ENCODE measurements at regions not wholly inside any gene's neighbourhood (a gene's known extent, or its start where the extent isn't known, plus 50 kb on each side); places are given as distances from the start of the nearest gene placed in this dataset.

DNA sequence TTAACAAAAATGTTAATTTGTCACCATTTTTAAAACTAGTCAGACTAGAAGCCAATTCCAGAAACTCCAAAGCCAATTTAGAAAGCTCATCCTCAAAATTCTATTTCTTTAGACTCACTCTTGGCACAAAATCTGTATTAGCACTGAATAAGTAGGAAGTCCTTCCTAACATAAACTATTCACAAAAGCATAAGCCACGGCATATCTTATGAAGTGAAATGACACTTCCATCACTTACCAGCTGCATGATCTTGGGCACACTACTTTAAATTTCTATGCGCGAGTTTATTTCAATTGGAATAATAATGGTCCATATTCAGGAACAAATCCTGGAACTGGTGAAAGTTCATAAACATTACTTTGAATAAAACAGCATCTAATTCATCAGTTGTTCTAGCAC lies 1544.0 kb downstream of the TECRL start:
- DNase-seq = no peak
- no peak overlapping the region for H3K27ac ChIP-seq
- no peaks in the 10 kb centered on the region for H3K9me3 ChIP-seq (ENCODE audit: severe bottlenecking)
- no peak overlapping the region for H3K4me3 ChIP-seq (ENCODE audit: low read depth, low read length)
- TF ChIP-seq, protein P1, sequence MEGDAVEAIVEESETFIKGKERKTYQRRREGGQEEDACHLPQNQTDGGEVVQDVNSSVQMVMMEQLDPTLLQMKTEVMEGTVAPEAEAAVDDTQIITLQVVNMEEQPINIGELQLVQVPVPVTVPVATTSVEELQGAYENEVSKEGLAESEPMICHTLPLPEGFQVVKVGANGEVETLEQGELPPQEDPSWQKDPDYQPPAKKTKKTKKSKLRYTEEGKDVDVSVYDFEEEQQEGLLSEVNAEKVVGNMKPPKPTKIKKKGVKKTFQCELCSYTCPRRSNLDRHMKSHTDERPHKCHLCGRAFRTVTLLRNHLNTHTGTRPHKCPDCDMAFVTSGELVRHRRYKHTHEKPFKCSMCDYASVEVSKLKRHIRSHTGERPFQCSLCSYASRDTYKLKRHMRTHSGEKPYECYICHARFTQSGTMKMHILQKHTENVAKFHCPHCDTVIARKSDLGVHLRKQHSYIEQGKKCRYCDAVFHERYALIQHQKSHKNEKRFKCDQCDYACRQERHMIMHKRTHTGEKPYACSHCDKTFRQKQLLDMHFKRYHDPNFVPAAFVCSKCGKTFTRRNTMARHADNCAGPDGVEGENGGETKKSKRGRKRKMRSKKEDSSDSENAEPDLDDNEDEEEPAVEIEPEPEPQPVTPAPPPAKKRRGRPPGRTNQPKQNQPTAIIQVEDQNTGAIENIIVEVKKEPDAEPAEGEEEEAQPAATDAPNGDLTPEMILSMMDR (IDR thresholded peaks at IDR 0.05; ENCODE audit: low read depth, low read length) = no peak
- H3K27me3 ChIP-seq (ENCODE audit: insufficient read depth, low read depth, severe bottlenecking) = no peaks in the 10 kb centered on the region
- H3K36me3 ChIP-seq = no peaks in the 10 kb centered on the region

DNA sequence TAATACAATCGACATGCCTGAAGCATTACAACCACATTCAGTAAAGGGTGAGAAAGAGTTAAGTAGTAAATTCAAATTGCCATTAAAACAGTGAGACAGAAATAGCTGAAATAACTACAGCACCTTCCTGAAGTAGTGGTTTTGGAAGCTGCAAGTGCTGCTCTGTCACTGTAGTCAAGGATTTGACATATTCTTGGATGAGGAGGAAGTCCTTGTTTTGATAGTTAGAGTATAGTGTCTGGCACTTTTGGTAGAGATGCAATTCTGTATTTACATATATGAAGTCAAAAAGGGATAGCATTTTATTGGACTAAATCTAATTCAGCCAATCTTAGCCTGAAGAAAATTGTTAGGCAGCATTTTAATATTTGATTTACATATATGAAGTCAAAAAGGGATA lies 1559.6 kb downstream of the TECRL start:
- Histone ChIP-seq H3K4me3 (ENCODE audit: low read depth, low read length) (no peak overlapping the region), H3K27ac (no peak overlapping the region), H3K27me3 (ENCODE audit: insufficient read depth, low read depth, severe bottlenecking) (no peaks in the 10 kb centered on the region), H3K9me3 (ENCODE audit: severe bottlenecking) (no peaks in the 10 kb centered on the region), H3K36me3 (no peaks in the 10 kb centered on the region)
- TF ChIP-seq, protein P1 (IDR thresholded peaks at IDR 0.05; ENCODE audit: low read depth, low read length) = no peak
- DNase-seq = no peak

DNA sequence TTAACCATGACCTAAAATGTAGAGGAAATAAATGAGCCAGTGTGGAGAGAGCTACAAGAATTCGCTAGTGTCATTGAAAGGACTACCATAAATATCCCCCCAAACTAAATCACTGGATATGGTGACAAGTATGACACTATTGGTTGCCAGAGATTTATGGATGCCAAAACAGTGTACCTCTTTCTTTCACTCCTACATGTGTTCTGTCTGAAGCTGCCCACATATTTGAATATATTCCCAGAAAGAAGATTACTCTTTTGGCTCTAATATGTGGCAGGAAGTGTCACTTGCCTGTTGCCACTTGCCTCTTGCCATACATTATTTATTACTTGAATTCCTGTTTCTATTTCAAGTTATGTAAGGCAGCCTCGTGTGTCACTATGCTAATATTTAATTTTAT lies 1573.6 kb downstream of the TECRL start:
- Histone ChIP-seq H3K36me3 (no peaks in the 10 kb centered on the region), H3K4me3 (ENCODE audit: low read depth, low read length) (no peak overlapping the region), H3K27ac (no peak overlapping the region), H3K9me3 (ENCODE audit: severe bottlenecking) (no peaks in the 10 kb centered on the region), H3K27me3 (ENCODE audit: insufficient read depth, low read depth, severe bottlenecking) (no peaks in the 10 kb centered on the region)
- TF ChIP-seq, protein P1 (IDR thresholded peaks at IDR 0.05; ENCODE audit: low read depth, low read length) = no peak
- no peak for DNase-seq

DNA sequence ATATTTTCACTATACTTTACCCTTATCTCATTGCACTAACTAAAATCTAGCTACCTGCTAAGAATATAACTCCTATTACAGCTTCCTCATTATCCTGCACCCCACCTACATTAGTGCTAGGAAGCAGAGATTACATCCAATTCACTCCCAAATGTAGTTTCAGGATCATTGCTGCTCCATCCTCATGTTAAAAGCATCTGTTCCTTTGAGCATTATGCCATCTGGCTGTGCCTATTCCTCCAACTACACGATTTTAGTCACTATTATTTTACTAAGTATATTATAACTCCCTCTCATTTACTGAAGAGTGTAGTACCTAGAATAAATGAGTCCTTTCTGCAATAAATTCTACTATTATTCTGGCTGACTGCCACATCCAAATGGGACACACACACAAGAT lies 1586.9 kb downstream of the TECRL start:
- TF ChIP-seq, protein P1 (IDR thresholded peaks at IDR 0.05; ENCODE audit: low read depth, low read length) = no peak

DNA sequence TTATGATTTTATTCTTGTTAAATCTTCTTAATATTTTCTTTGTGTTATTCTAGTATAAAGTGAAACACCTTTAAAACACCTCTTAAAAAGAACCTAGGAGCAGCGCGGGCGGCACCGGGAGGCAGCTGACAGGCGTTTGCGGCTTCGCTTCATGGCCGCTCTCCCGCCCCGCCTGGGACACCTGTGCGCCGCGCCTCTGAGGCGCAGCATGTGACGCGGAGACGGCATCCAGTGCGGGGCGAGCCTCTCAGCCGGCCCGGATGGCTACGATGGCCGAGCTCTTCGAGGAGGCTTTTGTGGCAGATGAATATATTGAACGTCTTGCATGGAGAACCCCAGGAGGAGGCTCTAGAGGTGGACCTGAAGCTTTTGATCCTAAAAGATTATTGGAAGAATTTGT lies 1592.7 kb downstream of the TECRL start:
- Histone ChIP-seq H3K4me3 (ENCODE audit: low read depth, low read length) (no peak overlapping the region), H3K27me3 (ENCODE audit: insufficient read depth, low read depth, severe bottlenecking) (no peaks in the 10 kb centered on the region), H3K36me3 (no peaks in the 10 kb centered on the region), H3K27ac (no peak overlapping the region), H3K9me3 (ENCODE audit: severe bottlenecking) (no peaks in the 10 kb centered on the region)
- TF ChIP-seq, protein P1 (IDR thresholded peaks at IDR 0.05; ENCODE audit: low read depth, low read length) = no peak
- DNase-seq = no peak

More for the DNA sequence above, 1586.9 kb downstream of the TECRL start:
- H3K36me3 ChIP-seq = no peaks in the 10 kb centered on the region
- no peak overlapping the region for H3K4me3 ChIP-seq (ENCODE audit: low read depth, low read length)
- H3K27me3 ChIP-seq (ENCODE audit: insufficient read depth, low read depth, severe bottlenecking) = no peaks in the 10 kb centered on the region
- no peak for DNase-seq
- H3K27ac ChIP-seq = no peak overlapping the region
- H3K9me3 ChIP-seq (ENCODE audit: severe bottlenecking) = no peaks in the 10 kb centered on the region

DNA sequence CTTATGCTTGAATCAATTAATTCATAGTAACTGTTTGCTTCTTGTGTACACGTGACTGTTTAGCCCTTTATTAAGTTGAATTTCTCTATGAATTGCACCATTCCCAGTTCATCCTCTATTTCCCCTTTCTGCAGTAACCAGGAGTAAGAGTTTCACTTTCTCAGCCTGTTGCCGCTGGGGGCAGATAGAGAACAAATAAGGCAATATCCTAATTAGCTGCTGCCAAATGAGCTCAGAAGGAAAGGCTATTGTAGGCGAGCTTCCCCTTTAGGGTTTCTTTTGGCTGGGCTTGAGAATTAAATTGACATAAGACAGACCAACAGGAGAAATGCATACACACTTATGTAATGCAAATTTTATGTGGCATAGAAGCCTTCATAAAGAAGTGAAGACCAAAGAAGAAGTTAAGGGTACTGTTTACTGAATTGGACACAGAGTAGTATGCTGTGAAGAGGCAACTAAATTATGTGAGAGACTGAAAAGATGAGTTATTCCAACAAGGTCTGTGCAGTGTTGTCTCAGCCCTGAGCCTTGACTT lies 1594.7 kb downstream of the TECRL start:
- Histone ChIP-seq H3K36me3 (no peaks in the 10 kb centered on the region), H3K27me3 (ENCODE audit: insufficient read depth, low read depth, severe bottlenecking) (no peaks in the 10 kb centered on the region), H3K4me3 (ENCODE audit: low read depth, low read length) (no peak overlapping the region), H3K27ac (no peak overlapping the region), H3K9me3 (ENCODE audit: severe bottlenecking) (no peaks in the 10 kb centered on the region)
- TF ChIP-seq, protein P1 (IDR thresholded peaks at IDR 0.05; ENCODE audit: low read depth, low read length) = no peak
- no peak for DNase-seq
